GM12878 (cell line): ENCODE measurements at regions not wholly inside any gene's neighbourhood (a gene's known extent, or its start where the extent isn't known, plus 50 kb on each side); places are given as distances from the start of the nearest gene placed in this dataset.

Source experiments
- ATAC-seq: fragments of 200-7000 bp; cut with Tn5 transposase; 3 replicates; pipeline ENCODE4 v1.9.1; 2020; ENCODE audit warnings: mild to moderate bottlenecking, moderate library complexity
- BruUV-seq: library from RNA; stranded (reverse); fragments of 400-500 nt; replicated peaks from 2 replicates; lab custom pipeline; 2021; lab: Mats Ljungman, UMichigan
- CTCF ChIA-PET: fragments of 300-600 bp; sonication (Branson Sonifier 250); formaldehyde crosslinking; extraction: SDS; loops from one replicate; lab custom pipeline; 2021; ENCODE audit warnings: inconsistent platforms; lab: Yijun Ruan, JAX
- POLR2A ChIA-PET: fragments of 350-600 bp; formaldehyde crosslinking; extraction: SDS; loops from one replicate; lab custom pipeline; 2021; ENCODE audit warnings: inconsistent platforms; lab: Charles Lee
- RAD21 ChIA-PET: fragments of 300-600 bp; sonication (Branson Sonifier 250); formaldehyde crosslinking; loops from one replicate; lab custom pipeline; 2023; ENCODE audit warnings: antibody characterized with exemption; ENCODE audit not compliant: unreplicated experiment; lab: Charles Lee
- SMC1A ChIA-PET: fragments of 300-600 bp; sonication (Branson Sonifier 250); formaldehyde crosslinking; loops from one replicate; lab custom pipeline; 2023; ENCODE audit not compliant: unreplicated experiment, uncharacterized antibody; lab: Charles Lee
- DNase-seq: peaks from one replicate; pipeline ENCODE4 v3.0.0-alpha.2; 2011; ENCODE audit warnings: low read depth, low spot score
- FAIRE-seq: peaks from 3 replicates; lab custom pipeline; 2011; peaks lifted over from hg19 to GRCh38; lab: Jason Lieb, UNC
- H2AFZ ChIP-seq: 2 replicates; pipeline ENCODE4 v1.6.0; 2011; ENCODE audit warnings: low read depth, low read length, control low read depth; ENCODE audit not compliant: control insufficient read depth
- H3K27ac ChIP-seq: 2 replicates; pipeline ENCODE4 v1.5.1; 2011; ENCODE audit warnings: control low read depth; ENCODE audit not compliant: control insufficient read depth, insufficient read depth
- H3K27me3 ChIP-seq, 2 experiments: replicated peaks in 1 of 2; 2 replicates each; pipeline versions ENCODE4 v1.6.0 to v1.6.1; 2011; ENCODE audit warnings: low read length in 1 of 2; ENCODE audit not compliant: control insufficient read depth in 2 of 2, insufficient read depth in 2 of 2
- H3K36me3 ChIP-seq, 2 experiments: 2 replicates each; pipeline ENCODE4 v1.5.1; 2011; ENCODE audit warnings: low read length in 1 of 2; ENCODE audit not compliant: control insufficient read depth in 2 of 2, insufficient read depth in 2 of 2
- H3K4me1 ChIP-seq: 2 replicates; pipeline ENCODE4 v1.6.1; 2011; ENCODE audit warnings: mild to moderate bottlenecking, low read length, moderate library complexity, mixed read lengths; ENCODE audit not compliant: control insufficient read depth, insufficient read depth
- H3K4me2 ChIP-seq: 2 replicates; pipeline ENCODE4 v1.6.0; 2011; ENCODE audit warnings: control low read depth; ENCODE audit not compliant: control insufficient read depth, insufficient read depth
- H3K4me3 ChIP-seq: fragments of 200-600 bp; sonication (generic); 2 replicates; pipeline ENCODE4 v1.5.1; 2016
- H3K79me2 ChIP-seq: 2 replicates; pipeline ENCODE4 v1.6.0; 2011; ENCODE audit warnings: low read length; ENCODE audit not compliant: control insufficient read depth, insufficient read depth
- H3K9ac ChIP-seq: 2 replicates; pipeline ENCODE4 v1.8.0; 2011; ENCODE audit warnings: low read length, control low read depth, mixed read lengths; ENCODE audit not compliant: control insufficient read depth, insufficient read depth
- H3K9me3 ChIP-seq: replicated peaks from 3 replicates; pipeline ENCODE4 v1.5.1; 2011; ENCODE audit warnings: mild to moderate bottlenecking, low read length; ENCODE audit not compliant: control insufficient read depth, insufficient read depth
- H4K20me1 ChIP-seq: 2 replicates; pipeline ENCODE4 v1.6.0; 2011; ENCODE audit not compliant: control insufficient read depth, insufficient read depth
- BACH1 ChIP-seq: fragments of 450-650 bp; IDR thresholded peaks from 2 replicates; pipeline ENCODE4 v1.6.1; 2017; ENCODE audit warnings: mild to moderate bottlenecking, borderline replicate concordance
- BMI1 ChIP-seq: fragments of 450-650 bp; IDR thresholded peaks from 2 replicates; pipeline ENCODE4 v1.6.1; 2016; ENCODE audit warnings: mild to moderate bottlenecking, moderate library complexity, borderline replicate concordance
- CHD2 ChIP-seq: IDR thresholded peaks from 2 replicates; pipeline ENCODE4 v1.6.1; 2011; ENCODE audit warnings: low read depth, low read length, improper control_type of control experiment, borderline replicate concordance
- CTCF ChIP-seq, 3 experiments: IDR thresholded peaks in 2 of 3; conservative IDR thresholded peaks in 1 of 3; 2 replicates each; pipeline ENCODE4 v1.5.1; 2011; ENCODE audit warnings: low read depth in 3 of 3, low read length in 3 of 3, mild to moderate bottlenecking in 3 of 3, control low read depth in 2 of 3, moderate library complexity in 2 of 3, inconsistent platforms in 1 of 3, mixed read lengths in 1 of 3; ENCODE audit not compliant: control insufficient read depth in 2 of 3, insufficient read depth in 1 of 3; ENCODE audit errors: extremely low read depth in 1 of 3
- E2F4 ChIP-seq: IDR thresholded peaks from 2 replicates; pipeline ENCODE4 v1.6.1; 2012; ENCODE audit warnings: low read depth, low read length, improper control_type of control experiment
- NRF1 ChIP-seq: conservative IDR thresholded peaks from 2 replicates; pipeline ENCODE4 v1.6.1; 2011; ENCODE audit warnings: mild to moderate bottlenecking, low read depth, low read length, improper control_type of control experiment
- RB1 ChIP-seq: fragments of 450-650 bp; formaldehyde crosslinking; IDR thresholded peaks from 2 replicates; pipeline ENCODE4 v1.6.1; 2017; ENCODE audit warnings: mild to moderate bottlenecking, borderline replicate concordance
- SMAD1 ChIP-seq: fragments of 450-650 bp; IDR thresholded peaks from 2 replicates; pipeline ENCODE4 v1.6.1; 2018; ENCODE audit warnings: mild to moderate bottlenecking, low read depth; ENCODE audit not compliant: partially characterized antibody
- SMAD5 ChIP-seq: IDR thresholded peaks from 2 replicates; pipeline ENCODE4 v1.6.1; 2016; ENCODE audit warnings: antibody characterized with exemption, low read depth
- SMC3 ChIP-seq: IDR thresholded peaks from 2 replicates; pipeline ENCODE4 v1.6.1; 2011; ENCODE audit warnings: low read length, improper control_type of control experiment, borderline replicate concordance
- TAF1 ChIP-seq: IDR thresholded peaks from 2 replicates; pipeline ENCODE4 v1.6.1; 2011; ENCODE audit warnings: mild to moderate bottlenecking, low read depth, low read length, borderline replicate concordance
- TBL1XR1 ChIP-seq: IDR thresholded peaks from 2 replicates; pipeline ENCODE4 v1.6.1; 2012; ENCODE audit warnings: low read depth, low read length, improper control_type of control experiment
- TCF12 ChIP-seq: IDR thresholded peaks from 2 replicates; pipeline ENCODE4 v1.6.1; 2011; ENCODE audit warnings: low read depth, mild to moderate bottlenecking, low read length
- WRNIP1 ChIP-seq: IDR thresholded peaks from 2 replicates; pipeline ENCODE4 v1.6.1; 2011; ENCODE audit warnings: low read depth, low read length, improper control_type of control experiment, borderline replicate concordance
- ZSCAN29 ChIP-seq: fragments of 450-650 bp; IDR thresholded peaks from 2 replicates; pipeline ENCODE4 v1.6.1; 2017; ENCODE audit warnings: mild to moderate bottlenecking, moderate library complexity
- WGBS: methylation state at CpG from one replicate; pipeline ENCODE4 v1.1.6; 2016; ENCODE audit warnings: low lambda C conversion rate; ENCODE audit not compliant: insufficient replicate concordance, insufficient coverage; ENCODE audit errors: missing lambda C conversion rate; 5-methylcytosine and 5-hydroxymethylcytosine counted together
- in situ Hi-C: fragments of 300-500 bp; cut with MboI; formaldehyde crosslinking; loops from 9 replicates; pipeline ENCODE4 v1.14.3; 2018; ENCODE audit warnings: mixed read lengths
- intact Hi-C: fragments of 100-400 bp; cut with micrococcal nuclease; formaldehyde crosslinking; loops from one replicate; pipeline ENCODE4 v1.14.2; 2022; ENCODE audit not compliant: unreplicated experiment

DNA sequence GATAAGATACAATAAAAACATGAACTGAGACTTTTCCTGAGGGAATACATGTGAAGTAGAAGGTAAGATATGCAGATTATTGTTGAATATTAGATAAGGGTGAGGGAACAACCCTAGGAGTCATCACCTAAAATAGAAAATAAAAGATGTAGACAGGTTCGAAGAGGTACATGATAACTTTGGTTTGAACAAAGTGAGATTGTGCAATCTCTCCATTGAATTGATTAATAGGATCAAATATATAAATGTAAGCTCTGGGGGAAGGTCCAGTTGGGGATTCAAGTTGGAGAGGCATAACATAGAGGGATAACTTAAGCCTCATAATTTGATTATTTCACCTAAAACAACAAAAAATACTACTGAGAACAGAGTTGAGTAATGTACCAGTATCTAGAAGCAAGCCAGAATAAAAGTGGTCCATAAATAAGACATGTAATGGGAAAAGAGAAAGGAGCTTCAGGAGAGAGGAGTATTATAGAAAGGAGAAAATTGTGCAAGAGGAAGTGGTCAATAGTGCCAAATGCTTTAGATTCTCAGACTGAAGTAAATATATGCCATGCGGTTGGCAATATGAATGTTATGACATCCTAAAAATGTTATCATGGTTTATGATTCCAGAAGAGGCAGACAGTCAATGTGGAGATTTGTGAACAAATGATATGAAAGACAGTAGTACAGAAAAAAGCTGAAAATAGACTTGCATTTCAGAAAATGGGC, 282.3 kb upstream of the CHRM2 start:
- no peak for ATAC-seq
- in situ Hi-C loops (no loop called here), intact Hi-C loops (no loop called here)
- SMC1A ChIA-PET = no interaction called here
- WGBS = 47% methylated on average over 2 of the region's 2 CpGs
- Histone ChIP-seq H3K9me3 (no peaks in the 10 kb centered on the region), H3K79me2 (no peaks in the 10 kb centered on the region), H4K20me1 (no peaks in the 10 kb centered on the region), H2AFZ (no peak overlapping the region), H3K27me3 (no peaks in the 10 kb centered on the region), H3K4me3 (no peak overlapping the region), H3K4me2 (no peak overlapping the region), H3K9ac (no peak overlapping the region), H3K27ac (no peak overlapping the region), H3K4me1 (no peaks in the 10 kb centered on the region), H3K36me3 (no peaks in the 10 kb centered on the region)
- CTCF ChIA-PET = no interaction called here
- BruUV-seq = no TSS peak
- POLR2A ChIA-PET = no interaction called here
- RAD21 ChIA-PET = no interaction called here
- FAIRE-seq = no peak
- TF ChIP-seq CTCF (IDR thresholded peaks at IDR 0.05 in 2 of 3, conservative IDR thresholded peaks at IDR 0.05 in 1 of 3; ENCODE audit: control insufficient read depth in 2 of 3, extremely low read depth in 1 of 3, insufficient read depth in 1 of 3, low read depth in 3 of 3, low read length in 3 of 3) = no peak
- TF ChIP-seq WRNIP1 = no peak
- no peak for TF ChIP-seq BMI1
- no peak for TF ChIP-seq SMAD5
- TF ChIP-seq E2F4 = no peak
- TF ChIP-seq TAF1 = no peak
- no peak for TF ChIP-seq TBL1XR1
- no peak for TF ChIP-seq ZSCAN29
- no peak for TF ChIP-seq BACH1
- TF ChIP-seq SMAD1 = no peak
- no peak for TF ChIP-seq TCF12
- TF ChIP-seq NRF1 = no peak
- TF ChIP-seq CHD2 = no peak
- TF ChIP-seq RB1 = no peak
- TF ChIP-seq SMC3 = no peak
- no peak for DNase-seq
